Sigmoid colon (tissue), 6 donors: ENCODE measurements at regions not wholly inside any gene's neighbourhood (a gene's known extent, or its start where the extent isn't known, plus 50 kb on each side); places are given as distances from the start of the nearest gene placed in this dataset.

ENCODE experiments used
- DNase-seq: peaks from one replicate; pipeline ENCODE4 v3.0.0-alpha.2; 2019
- H3K27ac ChIP-seq, 4 donors: fragments of 200-600 bp; sonication (generic); one replicate each; pipeline ENCODE4 v1.5.1; 2016 to 2019; ENCODE audit warnings: mild to moderate bottlenecking in 1 of 4
- H3K27me3 ChIP-seq, 3 donors: fragments of 200-600 bp; sonication (generic); one replicate each; pipeline ENCODE4 v1.5.1; 2019; ENCODE audit warnings: mild to moderate bottlenecking in 1 of 3
- H3K36me3 ChIP-seq, 4 donors: fragments of 200-600 bp; sonication (generic); one replicate each; pipeline ENCODE4 v1.5.1; 2016 to 2019
- H3K4me1 ChIP-seq, 4 donors: fragments of 200-600 bp; sonication (generic); one replicate each; pipeline ENCODE4 v1.5.1; 2017 to 2019
- H3K4me3 ChIP-seq, 4 donors: fragments of 200-600 bp; sonication (generic); one replicate each; pipeline ENCODE4 v1.5.1; 2017 to 2019; ENCODE audit warnings: mild to moderate bottlenecking in 2 of 4, moderate library complexity in 1 of 4
- H3K9me3 ChIP-seq, 4 donors: fragments of 200-600 bp in 3 of 4; sonication (generic) in 3 of 4; one replicate each; pipeline versions ENCODE4 v1.5.1 to v1.6.1; 2013 to 2019
- CTCF ChIP-seq, 4 experiments: fragments of 450-650 bp in 3 of 4; fragments of 200-600 bp in 1 of 4; IDR thresholded peaks; one replicate each; pipeline ENCODE4 v1.5.1; 2016 to 2019; ENCODE audit warnings: antibody characterized with exemption in 4 of 4, mild to moderate bottlenecking in 3 of 4, moderate library complexity in 2 of 4
- EP300 ChIP-seq, 4 donors: sonication (generic); formaldehyde crosslinking; IDR thresholded peaks; one replicate each; pipeline ENCODE4 v1.6.1; 2017; ENCODE audit warnings: antibody characterized with exemption in 4 of 4
- POLR2A ChIP-seq, 2 donors: fragments of 450-650 bp; IDR thresholded peaks; one replicate each; pipeline ENCODE4 v1.6.1; 2016; ENCODE audit warnings: antibody characterized with exemption in 2 of 2, mild to moderate bottlenecking in 2 of 2, moderate library complexity in 2 of 2
- POLR2AphosphoS5 ChIP-seq, 4 donors: sonication (generic); formaldehyde crosslinking; IDR thresholded peaks; one replicate each; pipeline ENCODE4 v1.6.1; 2017; ENCODE audit warnings: antibody characterized with exemption in 4 of 4
- WGBS, 2 donors: extraction: QIAGEN DNeasy Blood & Tissue Kit; methylation state at CpG; one replicate each; pipeline ENCODE4 v1.1.7; 2013; 5-methylcytosine and 5-hydroxymethylcytosine counted together
- intact Hi-C: fragments of 100-400 bp; cut with DNase I; formaldehyde crosslinking; loops from one replicate; pipeline ENCODE4 v1.15.1; 2023
- donor health status: healthy with polysubstance abuse.
- donor health status: healthy.

- Histone ChIP-seq H3K27ac (no peak overlapping the region), H3K9me3 (no peaks in the 10 kb centered on the region), H3K4me1 (no peaks in the 10 kb centered on the region), H3K36me3 (no peaks in the 10 kb centered on the region), H3K4me3 (no peak overlapping the region), H3K27me3 (peaks cover 0 to 14% (median 6%) of the 10 kb centered on the region in 3 donors)
- no peak for DNase-seq
- WGBS, 2 donors, result 85 to 92% methylated on average over 3 of the region's 3 CpGs
- TF ChIP-seq EP300 (IDR thresholded peaks at IDR 0.05) (no peak), POLR2AphosphoS5 (IDR thresholded peaks at IDR 0.05) (no peak), CTCF (IDR thresholded peaks at IDR 0.05) (no peak)
- intact Hi-C loops, result no loop called here
Measured at GRCh38 chr2:118457951-118458350, 369.7 kb downstream of the INSIG2 start.

GRCh38 chr2:118449401-118449800 is 361.1 kb downstream of the INSIG2 start:
- no peaks in the 10 kb centered on the region for H3K36me3 ChIP-seq
- TF ChIP-seq CTCF (IDR thresholded peaks at IDR 0.05), result no peak
- TF ChIP-seq POLR2AphosphoS5 (IDR thresholded peaks at IDR 0.05), result no peak
- TF ChIP-seq POLR2A (IDR thresholded peaks at IDR 0.05), result no peak
- no peak for TF ChIP-seq EP300 (IDR thresholded peaks at IDR 0.05)
- WGBS, 2 donors, result 75 to 89% methylated on average over 2 of the region's 2 CpGs
- H3K27ac ChIP-seq, result no peak overlapping the region
- DNase-seq, result no peak
- H3K4me3 ChIP-seq, result no peak overlapping the region
- H3K4me1 ChIP-seq, result no peaks in the 10 kb centered on the region
- no peaks in the 10 kb centered on the region for H3K27me3 ChIP-seq
- intact Hi-C loops, result no loop called here
- no peaks in the 10 kb centered on the region for H3K9me3 ChIP-seq

GRCh38 chr2:118443596-118443995 is 355.3 kb downstream of the INSIG2 start:
- Histone ChIP-seq H3K27me3 (no peaks in the 10 kb centered on the region), H3K4me1 (no peaks in the 10 kb centered on the region), H3K4me3 (no peak overlapping the region), H3K9me3 (no peaks in the 10 kb centered on the region), H3K27ac (no peak overlapping the region), H3K36me3 (no peaks in the 10 kb centered on the region)
- no peak for DNase-seq
- intact Hi-C loops, result no loop called here
- TF ChIP-seq CTCF (IDR thresholded peaks at IDR 0.05) (no peak), EP300 (IDR thresholded peaks at IDR 0.05) (no peak), POLR2A (IDR thresholded peaks at IDR 0.05) (no peak), POLR2AphosphoS5 (IDR thresholded peaks at IDR 0.05) (no peak)
- WGBS, 2 donors, result 29 to 44% methylated on average over 2 of the region's 2 CpGs

DNA sequence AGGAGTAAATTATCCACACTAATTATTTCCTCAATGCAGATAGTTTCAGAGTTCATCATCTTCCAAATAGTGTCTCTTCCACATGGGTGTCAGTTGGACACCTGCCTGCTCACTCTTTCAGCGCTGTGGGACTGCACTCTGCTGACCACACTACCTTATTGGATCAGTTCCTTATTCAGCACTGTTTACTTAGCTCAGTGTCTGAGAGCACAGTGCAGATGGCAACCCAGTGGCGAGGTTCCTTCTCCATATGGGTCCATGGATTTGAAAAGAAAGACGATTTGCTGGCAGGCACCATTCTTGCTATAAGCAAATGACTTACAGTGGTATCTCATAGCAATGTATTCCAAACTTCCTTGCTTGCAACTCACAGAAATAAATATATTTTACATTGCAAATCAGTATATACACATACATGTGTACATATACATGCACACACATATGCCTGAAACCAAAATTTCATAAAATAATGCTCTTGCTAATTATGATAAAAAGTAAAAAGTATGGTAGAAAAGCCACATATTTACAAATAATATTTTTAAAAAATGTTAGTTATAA is 354.8 kb downstream of the INSIG2 start:
- intact Hi-C loops, result no loop called here
- WGBS, 2 donors, result 84 to 91% methylated on average over 3 of the region's 3 CpGs

More for the DNA sequence above, 354.8 kb downstream of the INSIG2 start:
- TF ChIP-seq POLR2A (IDR thresholded peaks at IDR 0.05), result no peak
- TF ChIP-seq EP300 (IDR thresholded peaks at IDR 0.05), result no peak
- no peak for TF ChIP-seq POLR2AphosphoS5 (IDR thresholded peaks at IDR 0.05)
- no peak for TF ChIP-seq CTCF (IDR thresholded peaks at IDR 0.05)
- H3K4me3 ChIP-seq, result no peak overlapping the region
- no peaks in the 10 kb centered on the region for H3K4me1 ChIP-seq
- H3K27ac ChIP-seq, result no peak overlapping the region
- no peak for DNase-seq
- H3K36me3 ChIP-seq, result no peaks in the 10 kb centered on the region
- H3K9me3 ChIP-seq, result no peaks in the 10 kb centered on the region
- no peaks in the 10 kb centered on the region for H3K27me3 ChIP-seq
